ENCODE measurements at regions not wholly inside any gene's neighbourhood (a gene's known extent, or its start where the extent isn't known, plus 50 kb on each side); places are given as distances from the start of the nearest gene placed in this dataset.

- H3K4me3 ChIP-seq (ENCODE audit: low read depth, low read length), result no peak overlapping the region
- no peak for DNase-seq (ENCODE audit: low read depth)
These were observed 382.9 kb upstream of the CELF4 start for GRCh38 chr18:37948471-37948870.

DNA sequence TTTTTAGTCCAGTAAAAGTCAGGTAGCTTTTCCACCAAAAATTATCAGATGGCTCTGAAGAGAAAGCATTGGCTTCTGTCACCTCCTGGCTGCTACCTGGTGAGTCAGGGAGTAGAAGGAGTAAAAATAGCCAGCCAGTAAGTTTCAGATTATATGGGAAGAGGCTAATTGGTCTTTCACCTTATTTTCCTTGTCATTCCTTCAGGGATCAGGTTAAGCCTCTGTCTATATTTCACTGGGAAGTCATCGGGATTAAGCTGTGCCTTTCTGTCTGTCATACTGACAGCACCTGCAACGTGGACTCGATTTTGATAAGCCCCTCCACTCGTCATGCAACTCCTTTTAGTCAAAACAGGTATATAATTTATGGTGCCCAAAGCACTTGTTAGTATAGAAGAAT is 380.7 kb upstream of the CELF4 start:
- no peak overlapping the region for H3K4me3 ChIP-seq (ENCODE audit: low read depth, low read length)
- DNase-seq (ENCODE audit: low read depth), result no peak

- H3K4me3 ChIP-seq (ENCODE audit: low read depth, low read length), result no peak overlapping the region
- no peak for DNase-seq (ENCODE audit: low read depth)
These were observed 379.2 kb upstream of the CELF4 start for GRCh38 chr18:37944700-37945270.

- H3K4me3 ChIP-seq (ENCODE audit: low read depth, low read length), result no peak overlapping the region
- DNase-seq (ENCODE audit: low read depth), result no peak
These were observed 371.7 kb upstream of the CELF4 start for GRCh38 chr18:37937287-37937686.

GRCh38 chr18:37935086-37935485 is 369.5 kb upstream of the CELF4 start:
- DNase-seq (ENCODE audit: low read depth), result no peak
- H3K4me3 ChIP-seq (ENCODE audit: low read depth, low read length), result no peak overlapping the region

DNA sequence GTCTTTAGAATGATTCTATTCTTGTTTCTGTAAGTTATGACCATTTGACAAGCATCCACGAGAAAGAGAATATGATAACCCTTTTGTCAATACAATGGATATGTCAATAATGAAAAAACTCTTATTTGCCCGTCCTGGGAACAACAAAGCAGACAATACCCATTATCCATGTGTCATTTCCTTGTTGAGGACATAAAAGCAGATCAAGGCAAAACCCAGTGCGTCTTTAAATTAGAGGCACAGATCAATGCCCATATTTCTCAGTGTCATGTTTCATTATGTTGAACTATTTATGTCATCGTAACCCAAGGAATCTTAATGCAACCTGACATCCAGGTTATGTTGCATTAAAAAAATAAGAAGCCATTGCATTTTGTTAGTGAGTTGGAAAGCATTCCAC is 365.0 kb upstream of the CELF4 start:
- DNase-seq (ENCODE audit: low read depth), result no peak
- H3K4me3 ChIP-seq (ENCODE audit: low read depth, low read length), result no peak overlapping the region

DNA sequence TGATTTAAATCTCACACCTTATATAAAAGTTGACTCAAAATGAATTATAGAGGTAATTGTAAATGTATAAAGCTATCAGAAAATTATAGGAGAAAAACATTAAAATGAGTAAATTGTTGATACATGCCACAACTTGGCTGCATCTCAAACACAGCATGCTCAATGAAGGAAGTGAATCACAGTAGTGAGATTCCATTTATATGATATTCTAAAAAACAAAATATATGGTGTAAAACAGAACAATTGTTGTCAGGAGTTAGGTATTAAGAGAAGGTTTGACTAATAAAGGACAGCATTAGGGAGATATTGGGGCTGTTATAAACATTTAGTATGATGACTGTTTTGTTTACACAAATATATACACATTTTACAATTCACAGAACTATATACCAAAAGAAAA is 356.6 kb upstream of the CELF4 start:
- DNase-seq (ENCODE audit: low read depth), result no peak
- no peak overlapping the region for H3K4me3 ChIP-seq (ENCODE audit: low read depth, low read length)

DNA sequence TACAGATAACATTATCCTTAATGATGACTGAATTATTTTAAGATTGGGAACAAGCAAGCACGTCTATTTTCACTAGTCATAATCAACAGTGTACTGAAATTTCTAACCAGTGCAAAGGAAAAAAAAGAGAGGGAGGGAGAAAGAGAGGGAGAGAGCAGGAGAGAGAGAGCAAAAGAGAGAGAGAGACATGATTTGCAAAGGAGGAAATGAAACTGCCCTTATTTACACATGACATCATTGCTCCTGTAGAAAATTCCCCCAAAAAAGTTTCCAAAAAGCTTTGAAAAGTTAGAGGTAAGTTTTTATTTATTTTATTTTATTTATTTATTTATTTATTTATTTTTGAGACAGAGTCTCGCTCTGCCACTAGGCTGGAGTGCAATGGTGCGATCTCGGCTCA is 355.3 kb upstream of the CELF4 start:
- no peak for DNase-seq (ENCODE audit: low read depth)
- no peak overlapping the region for H3K4me3 ChIP-seq (ENCODE audit: low read depth, low read length)

DNA sequence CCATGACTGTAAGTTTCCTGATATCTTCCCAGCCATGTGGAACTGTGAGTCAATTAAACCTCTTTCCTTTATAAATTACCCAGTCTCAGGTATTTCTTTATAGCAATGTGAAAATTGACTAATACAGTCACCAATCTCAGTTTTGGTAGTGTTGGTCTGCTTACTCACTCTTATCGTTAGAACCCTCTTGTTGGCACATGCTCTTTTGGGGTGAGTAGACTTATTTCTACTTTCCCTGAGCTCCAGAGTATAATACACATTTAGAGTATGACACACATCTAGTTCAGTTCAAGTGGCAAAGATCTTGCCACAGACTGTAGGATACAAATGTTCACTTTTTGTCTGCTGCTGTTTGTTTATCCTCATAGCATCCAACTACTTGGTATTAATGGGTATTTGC is 347.5 kb upstream of the CELF4 start:
- DNase-seq (ENCODE audit: low read depth), result no peak
- no peak overlapping the region for H3K4me3 ChIP-seq (ENCODE audit: low read depth, low read length)

DNA sequence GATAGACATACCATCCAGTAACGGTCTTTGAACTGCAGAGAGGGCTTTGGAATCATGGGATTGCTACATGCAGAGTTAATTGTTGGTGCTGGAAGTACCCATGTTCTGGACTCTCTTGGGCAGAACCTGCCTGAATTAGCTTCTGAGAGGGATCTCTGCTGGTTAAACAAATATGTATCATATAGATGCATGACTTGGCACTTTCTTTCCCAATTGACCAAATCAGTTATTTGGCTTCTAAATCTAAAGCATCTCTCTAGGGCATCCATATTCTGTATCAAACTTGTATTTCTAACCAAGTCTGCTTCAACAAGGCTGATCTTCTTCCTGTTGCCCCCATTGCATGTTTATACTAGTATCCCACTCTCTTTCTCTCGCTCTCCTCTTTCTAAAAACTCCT is 336.7 kb upstream of the CELF4 start:
- H3K4me3 ChIP-seq (ENCODE audit: low read depth, low read length), result no peak overlapping the region
- DNase-seq (ENCODE audit: low read depth), result no peak

GRCh38 chr18:37900326-37900725 is 334.7 kb upstream of the CELF4 start:
- no peak overlapping the region for H3K4me3 ChIP-seq (ENCODE audit: low read depth, low read length)
- no peak for DNase-seq (ENCODE audit: low read depth)

GRCh38 chr18:37889963-37890362 is 324.4 kb upstream of the CELF4 start:
- H3K4me3 ChIP-seq (ENCODE audit: low read depth, low read length), result no peak overlapping the region

GRCh38 chr18:37874721-37875120 is 309.1 kb upstream of the CELF4 start:
- H3K4me3 ChIP-seq (ENCODE audit: low read depth, low read length), result no peak overlapping the region
- no peak for DNase-seq (ENCODE audit: low read depth)

More at GRCh38 chr18:37889963-37890362, 324.4 kb upstream of the CELF4 start:
- DNase-seq (ENCODE audit: low read depth), result no peak

- DNase-seq (ENCODE audit: low read depth), result no peak
- no peak overlapping the region for H3K4me3 ChIP-seq (ENCODE audit: low read depth, low read length)
These were observed 307.8 kb upstream of the CELF4 start for GRCh38 chr18:37873416-37873815.

DNA sequence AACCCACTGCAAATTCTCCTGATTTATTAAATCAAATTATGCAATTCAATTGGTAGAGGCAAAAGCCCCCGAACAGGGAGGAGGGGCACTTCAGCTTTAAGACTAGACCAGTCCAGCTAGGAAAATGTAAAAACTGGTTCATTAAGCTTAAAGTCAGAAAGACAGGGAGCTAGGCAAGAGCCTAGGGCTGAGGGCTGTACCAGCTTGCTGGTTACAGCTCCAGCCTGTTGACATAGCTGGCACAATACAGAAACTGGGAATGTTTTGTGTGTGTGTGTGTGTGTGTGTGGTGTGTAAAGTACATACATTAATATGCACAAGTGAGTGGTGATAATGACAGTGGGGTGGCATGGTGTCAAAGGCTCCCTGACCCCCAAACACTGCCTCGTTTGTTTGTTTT is 307.0 kb upstream of the CELF4 start:
- no peak for DNase-seq (ENCODE audit: low read depth)
- no peak overlapping the region for H3K4me3 ChIP-seq (ENCODE audit: low read depth, low read length)

GRCh38 chr18:37871561-37871960 is 306.0 kb upstream of the CELF4 start:
- no peak overlapping the region for H3K4me3 ChIP-seq (ENCODE audit: low read depth, low read length)
- DNase-seq (ENCODE audit: low read depth), result no peak

GRCh38 chr18:37869051-37869450 is 303.5 kb upstream of the CELF4 start:
- DNase-seq (ENCODE audit: low read depth), result no peak
- no peak overlapping the region for H3K4me3 ChIP-seq (ENCODE audit: low read depth, low read length)

DNA sequence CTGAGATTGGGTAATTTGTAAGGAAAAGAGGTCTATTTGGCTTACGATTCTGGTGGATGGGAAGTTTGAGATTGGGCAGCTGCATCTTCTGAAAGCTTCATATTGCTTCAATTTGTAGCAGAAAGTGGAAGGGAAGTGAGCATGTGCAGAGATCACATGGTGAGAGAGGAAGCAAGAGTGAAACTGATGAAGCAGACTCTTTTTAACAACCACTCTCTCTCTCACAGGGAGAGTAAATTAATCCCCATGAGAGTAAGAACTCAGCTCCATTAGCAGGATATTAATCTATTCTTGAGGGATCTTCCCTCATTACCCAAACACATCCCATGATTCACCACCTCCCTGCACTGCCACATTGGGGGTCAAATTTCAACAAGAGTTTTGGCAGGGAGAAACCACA is 298.5 kb upstream of the CELF4 start:
- no peak for DNase-seq (ENCODE audit: low read depth)

DNA sequence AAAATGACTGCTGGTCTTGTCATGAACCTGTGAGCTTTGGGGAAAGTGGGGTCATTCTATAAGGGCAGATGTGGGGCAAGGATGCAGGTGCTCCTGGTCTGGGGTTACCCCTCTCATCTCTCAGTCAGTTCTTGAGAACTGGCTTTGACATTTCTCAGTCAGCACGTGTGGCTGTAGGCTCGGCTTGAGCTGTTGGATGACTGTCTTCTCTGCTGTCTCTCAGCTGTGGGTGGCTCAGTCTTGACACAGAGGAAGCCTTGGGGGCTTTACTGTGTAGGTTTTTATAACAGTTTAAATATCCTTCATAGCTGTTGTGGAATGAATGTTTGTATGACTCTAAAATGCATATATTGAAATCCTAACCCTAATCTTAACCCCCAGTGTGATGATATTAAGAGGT is 296.4 kb upstream of the CELF4 start:
- no peak for DNase-seq (ENCODE audit: low read depth)
- no peak overlapping the region for H3K4me3 ChIP-seq (ENCODE audit: low read depth, low read length)

More for the DNA sequence above, 298.5 kb upstream of the CELF4 start:
- H3K4me3 ChIP-seq (ENCODE audit: low read depth, low read length), result no peak overlapping the region

GRCh38 chr18:37854396-37854795 is 288.8 kb upstream of the CELF4 start:
- no peak for DNase-seq (ENCODE audit: low read depth)
- H3K4me3 ChIP-seq (ENCODE audit: low read depth, low read length), result no peak overlapping the region

DNA sequence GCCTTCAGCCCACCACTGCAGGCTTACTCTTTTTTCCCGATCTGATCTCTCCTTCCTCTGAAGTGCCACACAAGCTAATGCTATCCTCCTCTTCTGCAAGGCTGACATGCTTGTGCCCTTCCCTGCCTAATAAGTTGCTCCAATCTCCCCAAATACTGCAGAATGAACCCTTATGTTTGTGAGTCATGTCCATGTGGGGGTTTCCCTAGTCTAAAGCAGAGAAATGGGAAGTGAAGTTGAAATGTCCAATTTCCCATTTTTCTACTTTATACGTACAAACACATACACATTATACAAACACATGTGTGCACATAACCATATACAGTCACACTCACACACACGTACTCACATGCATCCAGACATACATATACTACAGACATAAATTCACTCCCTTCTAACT is 288.1 kb upstream of the CELF4 start:
- H3K4me3 ChIP-seq (ENCODE audit: low read depth, low read length), result no peak overlapping the region

GRCh38 chr18:37852464-37852863 is 286.9 kb upstream of the CELF4 start:
- DNase-seq (ENCODE audit: low read depth), result no peak
- H3K4me3 ChIP-seq (ENCODE audit: low read depth, low read length), result no peak overlapping the region

More for the DNA sequence above, 288.1 kb upstream of the CELF4 start:
- no peak for DNase-seq (ENCODE audit: low read depth)

Measured in skeletal muscle cell (primary cell).